ENCODE measurements at regions not wholly inside any gene's neighbourhood (a gene's known extent, or its start where the extent isn't known, plus 50 kb on each side); places are given as distances from the start of the nearest gene placed in this dataset.
"Not testable (repeated sequence)": the region's sequence is repeated elsewhere in the genome, so short reads cannot be mapped to it uniquely, and the experiment has no call there.

- not testable (repeated sequence) for TF ChIP-seq POLR2A (IDR thresholded peaks at IDR 0.05; ENCODE audit: low read depth, low read length); POLR2AphosphoS5 (IDR thresholded peaks at IDR 0.05; ENCODE audit: low read depth, low read length); TAF1 (IDR thresholded peaks at IDR 0.05; ENCODE audit: low read depth, low read length); POU2F2 (IDR thresholded peaks at IDR 0.05; ENCODE audit: low read depth, low read length); PAX5 (IDR thresholded peaks at IDR 0.05; ENCODE audit: insufficient read depth, low read length, severe bottlenecking); SPI1 (IDR thresholded peaks at IDR 0.05; ENCODE audit: low read depth, low read length)
Observed at GRCh38 chr12:8399496-8400034, 56.2 kb upstream of the CLEC6A start.
